AG08395 (cell line): ENCODE measurements at regions not wholly inside any gene's neighbourhood (a gene's known extent, or its start where the extent isn't known, plus 50 kb on each side); places are given as distances from the start of the nearest gene placed in this dataset.
"Not testable (repeated sequence)": the region's sequence is repeated elsewhere in the genome, so short reads cannot be mapped to it uniquely, and the experiment has no call there.

ENCODE experiments used
- DNase-seq: peaks from one replicate; pipeline ENCODE4 v3.0.0; 2012; ENCODE audit warnings: mixed read lengths, low spot score

DNA sequence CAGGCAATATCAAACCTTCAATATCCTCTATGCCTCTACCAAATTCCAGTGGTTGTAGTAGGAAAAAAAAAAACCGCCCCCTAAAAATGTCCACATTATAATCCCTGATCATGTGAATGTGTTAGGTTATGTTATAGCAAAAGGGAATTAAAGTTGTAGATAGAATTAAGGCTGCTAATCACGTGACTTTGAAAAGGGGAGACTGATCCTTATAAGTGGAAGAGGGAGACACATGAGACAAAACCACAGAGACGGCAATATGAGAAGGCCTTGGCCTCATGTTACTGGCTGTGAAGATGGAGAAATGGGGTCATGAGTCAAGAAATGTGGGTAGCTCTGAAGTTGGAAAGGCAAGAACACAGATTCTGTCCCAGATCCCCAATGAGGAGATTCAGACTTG lies 1711.3 kb downstream of the KHDRBS2 start:
- not testable (repeated sequence) for DNase-seq

DNA sequence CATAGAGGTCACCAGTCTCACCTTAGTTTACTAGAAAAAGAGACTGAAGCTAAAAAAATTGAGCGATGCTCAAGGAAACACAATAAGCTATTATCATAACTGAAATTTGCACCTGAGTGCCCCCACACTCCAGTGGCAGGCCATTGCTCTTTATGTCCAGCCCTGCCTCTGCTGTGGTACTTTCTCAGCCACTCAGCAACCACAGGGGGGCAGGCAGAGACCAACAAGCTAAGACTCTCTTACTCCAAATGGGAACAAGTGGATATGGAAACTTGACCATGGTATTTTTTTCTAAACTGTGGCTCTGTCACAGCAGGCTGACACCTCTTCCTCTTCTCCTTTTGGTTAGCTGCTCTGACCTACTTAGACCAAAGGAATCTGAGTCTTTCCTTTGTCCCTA lies 1713.4 kb downstream of the KHDRBS2 start:
- DNase-seq, result not testable (repeated sequence)

DNA sequence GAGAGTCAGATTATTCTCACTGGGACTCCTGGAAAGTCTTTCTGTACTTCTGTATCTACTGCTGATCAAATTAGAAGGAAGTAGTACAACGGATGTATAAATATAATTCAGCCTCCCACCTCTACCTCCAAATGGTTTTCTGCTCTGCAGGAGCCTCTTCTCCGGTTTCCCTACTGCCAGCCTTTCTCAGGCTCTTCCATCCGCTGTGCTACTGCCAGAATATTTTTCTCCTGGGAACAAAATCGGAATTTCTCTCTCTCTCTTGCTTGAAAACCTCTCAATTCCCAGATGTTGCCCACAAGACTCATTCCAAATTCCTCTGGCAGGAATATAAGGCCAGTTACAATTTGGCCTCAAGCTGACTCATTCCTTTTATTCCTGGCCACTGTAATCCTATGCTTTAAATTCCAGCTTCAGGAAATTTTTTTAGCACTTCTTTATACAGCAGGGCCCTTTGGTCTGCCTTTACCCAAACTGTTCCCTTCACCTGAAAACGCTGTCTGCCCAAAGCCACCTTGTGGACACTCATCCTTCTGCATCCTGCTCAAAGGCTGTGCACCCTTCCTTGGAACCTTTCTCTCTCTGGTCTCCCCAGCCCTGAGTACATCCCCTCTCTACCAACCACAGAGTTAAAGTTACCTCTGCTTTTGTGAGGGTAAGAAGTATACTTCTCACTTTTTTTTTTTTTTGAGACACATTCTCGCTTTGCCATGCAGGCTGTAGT lies 1714.6 kb downstream of the KHDRBS2 start:
- peak; percentile 1 for DNase-seq

DNA sequence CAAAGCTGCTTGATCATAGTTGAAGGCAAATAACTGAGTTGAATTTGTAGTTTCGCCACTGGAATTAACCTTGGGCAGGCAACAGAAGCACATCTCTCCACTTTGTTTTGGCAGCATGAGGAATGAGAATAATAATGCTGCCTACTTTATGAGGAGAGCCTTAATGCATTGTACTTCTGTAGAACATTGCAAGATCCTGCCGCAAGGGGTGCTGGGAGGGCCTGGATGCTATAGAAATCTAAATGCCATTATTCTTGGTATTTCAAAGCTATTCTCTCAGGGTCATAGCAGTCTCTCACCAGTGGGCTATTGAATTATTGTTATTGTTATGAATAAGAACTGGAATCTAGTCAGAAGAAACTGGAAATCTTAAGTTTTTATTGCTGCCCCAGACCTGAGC lies 1715.4 kb downstream of the KHDRBS2 start:
- not testable (repeated sequence) for DNase-seq

DNA sequence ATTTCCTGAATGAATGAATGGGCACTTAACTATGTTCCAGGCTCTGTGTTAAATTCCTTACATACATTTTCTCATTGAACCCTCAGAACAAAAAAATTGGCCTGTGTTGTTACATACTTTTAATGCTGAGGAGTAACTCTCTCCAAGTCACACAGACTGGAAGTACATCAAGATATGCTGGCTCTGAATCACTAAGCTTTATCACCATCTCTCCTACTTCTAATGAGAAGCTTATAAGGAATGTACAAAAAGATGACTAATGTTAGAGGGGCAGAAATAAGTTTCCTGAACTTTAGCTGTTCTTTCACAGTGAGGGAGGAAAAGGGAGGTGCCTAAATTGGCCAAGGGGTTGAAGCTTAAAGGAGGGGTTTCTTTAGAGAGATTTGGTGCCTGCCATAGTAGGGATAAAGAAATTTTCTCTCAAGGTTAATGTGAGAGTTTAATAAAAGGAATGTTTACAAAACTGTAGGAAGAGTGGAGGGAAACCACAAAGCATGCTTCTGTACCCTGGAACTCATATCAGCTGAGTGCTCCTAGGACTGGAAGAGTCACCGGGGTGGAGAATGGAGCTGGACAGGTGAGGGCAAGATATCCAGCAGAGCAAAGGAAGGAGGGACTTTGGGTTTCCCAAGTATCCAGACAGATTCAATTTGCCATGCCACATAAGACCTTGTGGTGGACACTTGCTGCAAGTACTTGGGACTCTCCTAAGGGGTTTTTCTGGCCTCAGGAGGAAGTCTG lies 1718.4 kb downstream of the KHDRBS2 start:
- not testable (repeated sequence) for DNase-seq

DNA sequence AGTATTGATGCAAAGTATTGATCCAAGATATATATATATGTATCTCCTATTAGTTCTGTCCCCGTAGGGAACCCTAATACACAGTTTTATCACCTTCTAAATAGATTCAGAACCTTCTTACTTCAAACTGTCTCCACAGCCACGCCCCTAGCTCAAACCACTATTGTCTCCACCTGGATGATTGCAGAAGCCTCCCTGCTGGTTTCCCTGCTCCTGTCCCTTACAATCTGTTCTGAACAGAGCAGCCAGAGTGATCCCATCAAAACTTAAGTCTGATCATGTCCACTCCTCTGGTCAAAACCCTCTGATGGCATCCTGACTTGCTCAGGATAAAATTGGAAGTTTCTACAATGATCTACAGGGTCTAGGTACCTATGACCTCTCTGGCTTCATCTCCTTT lies 1719.6 kb downstream of the KHDRBS2 start:
- not testable (repeated sequence) for DNase-seq

DNA sequence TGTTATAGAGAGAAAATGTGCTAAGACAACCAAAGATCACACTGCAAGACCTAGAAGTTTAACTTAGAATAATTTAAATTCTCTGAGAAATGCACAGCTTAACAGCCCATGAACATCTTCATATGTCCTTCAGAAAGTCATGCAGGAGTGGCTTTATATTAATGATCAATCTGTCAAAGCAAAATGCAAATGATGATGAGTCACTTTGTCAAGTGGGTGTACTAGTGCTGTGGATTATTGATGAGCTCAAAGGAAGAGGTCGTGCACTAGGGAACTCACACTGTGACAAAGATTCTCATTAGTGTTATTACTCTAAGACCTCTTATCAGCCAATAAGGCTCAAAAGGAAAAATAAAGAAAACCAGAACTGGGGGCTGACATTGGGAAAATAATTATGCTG lies 1726.3 kb downstream of the KHDRBS2 start:
- DNase-seq, result not testable (repeated sequence)

DNA sequence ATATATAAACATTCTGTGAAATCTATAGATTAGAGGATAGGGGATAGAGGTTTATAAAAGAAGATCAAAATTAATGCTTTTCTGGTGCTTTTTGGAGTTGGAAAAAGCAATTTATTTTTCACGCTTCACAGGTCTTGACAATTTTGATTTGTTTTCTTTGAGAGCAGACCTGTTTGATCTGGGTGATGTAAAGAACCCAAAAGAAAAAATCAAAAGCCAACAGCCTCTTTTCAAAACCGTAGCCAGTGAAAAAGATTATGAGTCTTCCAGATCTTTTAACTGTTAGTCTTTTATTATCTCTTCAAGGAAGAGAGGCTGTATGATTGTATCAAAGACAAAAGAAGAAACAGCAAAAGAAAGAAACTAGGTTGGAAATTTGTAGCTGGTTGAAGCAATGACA lies 1738.7 kb downstream of the KHDRBS2 start:
- not testable (repeated sequence) for DNase-seq

DNA sequence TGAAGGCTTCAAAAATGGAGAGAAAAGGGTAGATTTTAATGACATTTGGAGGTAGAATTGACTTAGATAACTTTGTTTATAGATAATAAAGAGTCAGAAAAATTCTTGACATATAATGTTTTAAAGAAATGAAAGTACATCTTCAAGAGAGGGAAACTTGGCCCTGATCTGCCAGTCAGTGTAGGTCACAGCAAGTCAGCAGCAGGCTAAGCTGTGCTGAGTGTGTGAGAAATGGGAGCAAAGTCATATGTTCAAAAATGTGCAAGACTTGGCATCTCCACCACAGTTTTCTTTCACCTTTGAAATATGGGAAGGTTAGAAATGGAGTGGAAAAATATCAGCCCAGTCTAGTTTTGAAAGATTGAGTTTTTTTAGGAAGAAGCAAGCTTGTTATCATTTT lies 1761.3 kb downstream of the KHDRBS2 start:
- DNase-seq, result not testable (repeated sequence)

DNA sequence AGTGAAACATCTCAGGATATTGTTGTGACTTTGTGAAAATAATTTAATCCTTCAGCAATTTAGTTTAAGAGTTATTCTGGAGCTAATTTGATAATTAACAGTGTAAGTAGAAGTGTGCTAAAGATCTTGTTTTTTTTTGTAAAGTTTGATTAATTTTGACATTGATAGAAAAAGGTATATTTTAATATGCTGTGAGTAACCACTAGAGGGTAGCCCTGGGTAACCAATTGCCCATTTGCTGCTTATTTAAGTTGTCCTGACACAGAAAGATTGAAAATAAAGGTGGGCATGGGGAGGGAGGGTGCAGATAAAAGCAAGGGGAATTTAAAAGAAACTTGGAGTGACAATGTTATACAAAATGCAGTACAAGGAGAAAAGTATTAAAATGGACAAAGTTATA lies 1808.3 kb downstream of the KHDRBS2 start:
- not testable (repeated sequence) for DNase-seq

DNA sequence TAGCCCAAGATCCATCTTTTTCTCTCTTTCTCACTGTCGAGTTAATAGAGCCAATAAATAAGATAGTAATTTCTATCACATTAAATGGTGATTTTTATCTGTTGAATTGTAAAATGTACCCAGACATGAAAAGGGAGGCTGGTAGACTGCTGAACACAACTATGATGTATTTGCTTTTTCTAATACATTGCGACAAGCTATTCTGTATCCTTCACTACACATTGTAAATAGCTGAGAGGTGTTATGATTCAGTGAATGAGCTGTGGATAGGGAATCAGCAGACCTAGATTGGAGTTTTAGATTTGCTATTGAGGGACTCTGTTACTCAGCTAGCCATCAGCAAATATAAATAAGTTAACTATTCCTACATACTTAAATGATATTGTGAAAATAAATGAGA lies 1812.2 kb downstream of the KHDRBS2 start:
- DNase-seq, result not testable (repeated sequence)

DNA sequence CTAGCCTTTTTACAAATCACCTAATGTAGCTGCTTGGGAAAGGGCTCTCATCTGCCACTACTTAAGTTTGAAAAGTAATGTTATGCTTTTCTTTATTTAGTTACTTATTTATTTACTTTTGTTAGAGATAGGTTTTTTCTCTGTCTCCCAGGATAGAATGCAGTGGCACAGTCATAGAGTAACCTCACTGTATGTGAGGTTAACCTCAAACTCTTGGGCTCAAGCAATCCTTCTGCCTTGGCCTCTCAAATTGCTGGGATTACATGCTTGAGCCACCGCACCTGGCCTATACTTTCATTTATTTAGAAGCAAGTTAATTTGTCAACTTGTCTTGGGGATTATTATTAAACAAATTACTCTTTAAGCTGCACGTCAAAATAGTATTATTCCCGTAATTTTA lies 1814.6 kb downstream of the KHDRBS2 start:
- DNase-seq, result not testable (repeated sequence)

DNA sequence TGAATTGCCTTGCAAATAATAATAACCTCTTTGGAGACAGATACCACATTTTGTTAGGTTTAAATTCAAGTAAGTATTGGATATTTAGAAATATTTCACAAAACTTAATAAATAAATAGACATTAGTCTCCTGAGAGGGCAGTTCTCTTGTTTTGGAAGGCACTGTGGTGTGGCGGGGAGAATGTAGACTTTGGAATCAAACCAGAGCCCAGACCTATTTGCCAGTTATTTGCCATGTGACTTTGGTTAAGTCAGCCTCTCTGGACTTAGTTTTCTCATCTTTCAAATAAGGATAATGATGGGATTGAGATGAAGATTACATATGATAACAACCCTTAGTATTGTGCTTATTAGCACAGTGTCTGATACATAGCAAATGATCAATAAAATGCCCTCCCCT lies 1835.6 kb downstream of the KHDRBS2 start:
- not testable (repeated sequence) for DNase-seq

DNA sequence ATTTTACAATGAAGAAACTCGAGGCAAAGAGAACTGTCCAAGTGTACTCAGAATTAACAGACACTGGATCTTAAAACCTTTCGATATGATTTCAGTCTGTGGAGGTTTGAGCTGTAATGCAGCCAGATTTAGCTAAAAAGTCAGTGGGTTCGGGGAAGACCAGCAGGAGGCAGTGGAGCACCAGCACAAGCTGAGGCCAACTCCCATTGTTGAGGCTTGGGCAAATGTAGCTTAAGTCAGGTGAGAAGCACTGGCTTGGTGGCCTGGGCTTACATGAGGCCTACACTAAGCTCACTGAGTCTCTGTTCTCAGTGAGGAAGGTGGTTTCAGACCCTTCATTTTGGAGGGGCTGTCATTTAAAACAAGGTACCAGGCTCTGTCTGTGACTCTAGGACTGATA lies 1841.5 kb downstream of the KHDRBS2 start:
- not testable (repeated sequence) for DNase-seq

DNA sequence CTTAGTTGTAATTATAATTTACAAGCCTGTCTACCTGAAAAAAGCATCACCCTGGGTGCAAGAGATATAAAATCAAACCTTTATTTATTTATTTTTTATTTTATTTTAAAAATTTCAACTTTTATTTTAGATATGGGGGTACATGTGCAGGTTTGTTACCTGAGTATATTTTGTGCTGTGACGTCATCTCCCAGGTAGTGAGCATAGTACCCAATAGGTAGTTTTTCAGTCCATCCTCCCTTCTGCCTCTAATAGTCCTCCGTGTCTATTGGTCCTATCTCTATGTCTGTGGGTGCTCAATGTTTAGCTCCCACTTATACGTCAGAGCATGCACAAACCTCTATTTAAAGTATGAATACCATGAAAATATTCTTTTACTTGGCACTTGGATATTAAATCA lies 1846.3 kb downstream of the KHDRBS2 start:
- DNase-seq, result not testable (repeated sequence)

DNA sequence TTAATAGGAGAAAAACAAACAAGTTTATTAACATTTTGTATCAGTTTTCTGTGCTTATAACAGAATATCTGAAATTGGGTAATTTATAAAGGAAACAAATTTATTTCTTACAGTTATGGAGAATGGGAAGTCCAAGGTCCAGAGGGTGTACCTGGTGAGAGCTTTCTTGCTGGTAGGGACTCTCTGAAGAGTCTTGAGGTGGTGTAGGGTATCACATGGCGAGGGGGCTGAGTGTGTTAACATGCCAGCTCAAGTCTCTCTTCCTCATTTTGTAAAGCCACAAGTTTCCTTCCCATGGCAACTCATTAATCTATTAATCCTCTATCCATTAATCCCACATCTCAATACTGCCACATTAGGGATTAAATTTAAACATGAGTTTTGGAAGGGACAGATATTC lies 1863.3 kb downstream of the KHDRBS2 start:
- DNase-seq, result not testable (repeated sequence)

DNA sequence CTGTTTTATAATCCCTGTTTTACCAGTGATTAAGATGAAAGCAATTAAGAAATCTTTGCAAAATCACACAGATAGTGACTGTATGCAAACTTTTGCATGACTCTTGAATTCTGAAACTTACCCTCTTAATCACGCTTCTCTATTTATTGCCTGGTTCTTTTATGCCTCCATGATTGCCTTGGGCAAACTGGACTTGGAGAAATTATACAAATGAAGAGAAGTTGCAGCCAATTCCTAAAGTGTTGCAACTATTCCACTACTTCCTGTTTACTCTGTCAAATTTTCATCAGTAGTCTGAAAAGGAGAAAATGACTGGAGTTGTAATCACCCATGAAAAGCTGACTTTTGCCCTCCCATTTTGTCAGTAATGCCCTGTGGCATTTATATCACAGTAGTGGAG lies 1869.9 kb downstream of the KHDRBS2 start:
- not testable (repeated sequence) for DNase-seq

DNA sequence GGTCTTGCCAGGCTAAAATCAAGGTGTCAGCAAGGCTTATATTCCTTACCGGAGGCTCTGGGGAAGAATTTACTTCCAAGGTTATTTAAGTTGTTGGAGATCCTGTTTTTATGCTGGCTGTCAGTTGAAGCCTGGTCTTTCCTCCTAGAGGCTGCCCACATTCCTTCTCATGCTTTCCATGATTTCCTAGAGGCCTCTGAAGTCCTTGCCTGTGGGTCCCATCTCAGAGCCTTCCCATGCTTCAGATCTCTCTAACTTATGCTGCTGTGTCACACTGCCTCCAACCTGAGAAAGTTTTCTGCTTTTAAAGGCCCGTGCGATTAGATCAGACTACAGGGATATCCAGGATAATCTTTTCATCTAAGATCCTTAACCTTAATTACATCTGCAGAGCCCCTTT lies 1877.3 kb downstream of the KHDRBS2 start:
- not testable (repeated sequence) for DNase-seq

DNA sequence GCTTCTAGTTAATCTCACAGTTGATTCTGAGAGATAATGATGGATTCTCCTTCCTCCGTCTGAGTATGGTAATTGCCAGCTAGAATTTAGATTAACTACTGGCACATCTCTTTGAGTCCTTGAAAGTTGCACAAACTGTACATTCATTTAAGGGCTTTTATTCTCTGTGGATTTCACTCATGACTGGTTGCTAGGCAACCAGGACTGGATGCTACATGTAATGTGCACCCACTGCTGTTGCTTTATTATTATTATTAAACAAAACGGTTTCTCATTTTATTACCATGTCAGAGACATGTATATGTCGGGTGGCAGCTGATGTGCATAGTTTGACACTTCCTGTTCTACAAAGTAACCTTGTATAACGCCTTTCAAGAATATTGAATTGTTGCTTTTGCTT lies 1882.8 kb downstream of the KHDRBS2 start:
- not testable (repeated sequence) for DNase-seq

DNA sequence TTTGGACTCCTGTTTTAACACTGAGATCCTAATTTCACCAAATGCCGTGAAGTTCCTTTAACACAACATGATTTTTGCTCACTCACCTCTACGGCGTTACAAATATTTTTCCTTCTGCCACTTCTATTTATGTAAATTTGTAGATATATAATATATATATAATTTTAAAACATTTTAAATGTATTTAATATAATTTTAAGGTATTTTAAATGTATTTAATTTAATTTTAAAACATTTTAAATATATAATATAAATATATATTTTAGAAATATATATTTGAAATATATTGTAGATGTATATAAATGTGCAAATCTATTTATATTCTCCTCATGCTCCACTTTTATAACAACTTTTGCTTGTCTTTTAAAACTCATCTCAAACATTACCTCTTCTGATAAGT lies 1883.5 kb downstream of the KHDRBS2 start:
- not testable (repeated sequence) for DNase-seq

DNA sequence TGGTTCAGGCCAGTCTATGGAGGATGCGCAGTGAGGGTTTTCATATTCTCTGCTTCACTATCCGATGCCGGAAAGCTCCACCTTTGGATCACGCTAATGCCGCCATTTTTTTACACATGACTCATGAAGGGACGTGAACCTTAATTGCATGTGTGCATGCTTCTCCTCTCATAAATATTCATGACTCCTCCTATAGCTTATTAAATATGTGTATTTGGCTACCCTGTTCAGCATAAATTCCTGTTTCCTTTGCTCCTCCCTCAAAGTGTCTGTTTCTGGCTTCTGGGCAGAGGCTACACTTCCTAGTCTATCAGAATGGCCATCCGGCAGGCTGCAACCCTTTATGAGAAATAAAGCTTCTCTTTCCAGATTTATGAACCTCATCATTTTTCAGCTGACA lies 1890.8 kb downstream of the KHDRBS2 start:
- not testable (repeated sequence) for DNase-seq

DNA sequence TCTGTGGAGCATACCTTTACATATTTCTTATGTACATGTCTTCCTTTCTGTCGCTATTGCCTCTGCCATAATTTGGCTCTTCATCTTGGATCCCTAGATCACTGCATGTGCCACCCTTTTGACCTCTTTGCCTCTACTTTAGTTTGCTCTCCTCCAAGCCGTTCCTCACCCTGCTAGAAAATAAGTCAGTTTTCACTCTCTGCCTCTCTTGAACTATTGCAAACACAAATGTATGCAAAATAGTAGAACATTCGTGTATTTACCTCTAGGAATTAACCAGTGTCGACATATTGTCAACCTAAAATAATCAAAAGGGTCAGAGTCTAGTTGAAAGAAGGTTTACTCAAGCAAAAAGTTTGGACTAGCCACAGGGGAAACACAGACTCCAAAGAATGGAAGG lies 1893.1 kb downstream of the KHDRBS2 start:
- not testable (repeated sequence) for DNase-seq

DNA sequence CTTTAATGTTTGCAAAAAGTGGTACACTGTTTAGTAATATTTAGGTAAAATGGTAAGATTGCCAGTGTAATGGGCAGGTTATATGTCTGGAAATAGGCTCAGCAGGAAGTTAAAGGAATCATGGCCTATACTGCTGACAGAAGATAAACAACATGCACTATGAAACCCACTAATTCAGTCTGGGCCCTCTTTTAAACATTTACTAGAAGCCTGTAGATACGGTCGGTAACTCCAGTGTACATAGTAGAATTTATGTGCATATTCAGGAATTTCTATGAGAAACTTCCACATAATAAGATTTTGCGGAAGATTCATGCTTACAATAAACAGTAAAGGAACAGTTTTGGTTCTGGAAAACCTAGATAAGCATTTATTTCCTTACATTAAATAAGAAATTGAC lies 1896.9 kb downstream of the KHDRBS2 start:
- not testable (repeated sequence) for DNase-seq
